Ovary (tissue), 3 donors: ENCODE measurements at regions not wholly inside any gene's neighbourhood (a gene's known extent, or its start where the extent isn't known, plus 50 kb on each side); places are given as distances from the start of the nearest gene placed in this dataset.

ENCODE experiments used
- CTCF ChIP-seq, 3 donors: fragments of 450-650 bp in 2 of 3; fragments of 200-600 bp in 1 of 3; IDR thresholded peaks; one replicate each; pipeline versions ENCODE4 v1.5.1 to v1.8.0; 2016 to 2022; ENCODE audit warnings: antibody characterized with exemption in 3 of 3, mild to moderate bottlenecking in 1 of 3
- EP300 ChIP-seq: sonication (generic); formaldehyde crosslinking; IDR thresholded peaks from one replicate; pipeline ENCODE4 v1.6.1; 2017; ENCODE audit warnings: antibody characterized with exemption
- donor health status: DM: no; HTN: no; CAD: no.

GRCh38 chr1:38585460-38585859 is 274.1 kb downstream of the RRAGC start:
- TF ChIP-seq CTCF (IDR thresholded peaks at IDR 0.05) (no peak), EP300 (no peak)
